HepG2 (cell line): ENCODE measurements at regions not wholly inside any gene's neighbourhood (a gene's known extent, or its start where the extent isn't known, plus 50 kb on each side); places are given as distances from the start of the nearest gene placed in this dataset.

Experiments used
- CTCF ChIP-seq: sonication (generic); formaldehyde crosslinking; IDR thresholded peaks from 2 replicates; pipeline ENCODE4 v1.5.0; 2020; ENCODE audit warnings: mild to moderate bottlenecking, missing genetic modification reagents, moderate library complexity
- GABPA ChIP-seq, 2 experiments: IDR thresholded peaks; 2 replicates each; pipeline ENCODE4 v1.6.1; 2011 to 2016; ENCODE audit warnings: low read depth in 2 of 2, low read length in 1 of 2, missing biosample characterization in 1 of 2, missing genetic modification characterization in 1 of 2
- HCFC1 ChIP-seq: fragments of 150-350 bp; IDR thresholded peaks from 2 replicates; pipeline ENCODE4 v1.6.1; 2014; ENCODE audit warnings: low read depth, low read length
- HMG20B ChIP-seq: conservative IDR thresholded peaks from 2 replicates; pipeline ENCODE4 v1.6.1; 2016; ENCODE audit warnings: missing genetic modification reagents, missing compliant biosample characterization
- HNF4G ChIP-seq, 2 experiments: sonication (generic) in 1 of 2; formaldehyde crosslinking in 1 of 2; IDR thresholded peaks; 2 replicates each; pipeline versions ENCODE4 v1.4.0 to v1.6.1; 2011 to 2020; ENCODE audit warnings: borderline replicate concordance in 2 of 2, low read depth in 2 of 2, mild to moderate bottlenecking in 2 of 2, low read length in 1 of 2, missing genetic modification reagents in 1 of 2, moderate library complexity in 1 of 2
- KAT2B ChIP-seq: fragments of 150-350 bp; IDR thresholded peaks from 2 replicates; pipeline ENCODE4 v1.6.1; 2014; ENCODE audit warnings: low read depth, low read length, borderline replicate concordance
- MED8 ChIP-seq: sonication (generic); formaldehyde crosslinking; IDR thresholded peaks from 2 replicates; pipeline ENCODE4 v1.8.1; 2023; ENCODE audit warnings: mild to moderate bottlenecking, missing genetic modification reagents; ENCODE audit not compliant: insufficient replicate concordance
- MYNN ChIP-seq: sonication (generic); formaldehyde crosslinking; IDR thresholded peaks from 2 replicates; pipeline ENCODE4 v1.4.0; 2020; ENCODE audit warnings: mild to moderate bottlenecking, low read depth, missing genetic modification reagents
- USF2 ChIP-seq, 2 experiments: sonication (generic) in 1 of 2; formaldehyde crosslinking in 1 of 2; IDR thresholded peaks; 2 replicates each; pipeline versions ENCODE4 v1.5.1 to v1.6.1; 2011 to 2020; ENCODE audit warnings: borderline replicate concordance in 1 of 2, low read depth in 1 of 2, low read length in 1 of 2, mild to moderate bottlenecking in 1 of 2, missing genetic modification reagents in 1 of 2, moderate library complexity in 1 of 2
- YY1 ChIP-seq: IDR thresholded peaks from 2 replicates; pipeline ENCODE4 v1.6.1; 2011; ENCODE audit warnings: low read length, low read depth, moderate library complexity, mild to moderate bottlenecking; ENCODE audit not compliant: insufficient read depth, insufficient replicate concordance
- ZNF34 ChIP-seq: sonication (generic); formaldehyde crosslinking; IDR thresholded peaks from 2 replicates; pipeline ENCODE4 v1.4.0; 2020; ENCODE audit warnings: mild to moderate bottlenecking, missing genetic modification reagents, borderline replicate concordance
- ZNF839 ChIP-seq: sonication (generic); formaldehyde crosslinking; IDR thresholded peaks from 2 replicates; pipeline ENCODE4 v1.4.0; 2020; ENCODE audit warnings: missing genetic modification reagents, mild to moderate bottlenecking, borderline replicate concordance

- TF ChIP-seq ZNF34, result no peak
- no peak for TF ChIP-seq CTCF (CRISPR knock-in tag)
- no peak for TF ChIP-seq KAT2B
- TF ChIP-seq USF2 (IDR thresholded peaks at IDR 0.05; ENCODE audit: low read depth, low read length), result no peak
- TF ChIP-seq USF2 (CRISPR knock-in tag; IDR thresholded peaks at IDR 0.05; ENCODE audit: borderline replicate concordance), result no peak
- TF ChIP-seq GABPA (IDR thresholded peaks at IDR 0.05; ENCODE audit: low read depth, low read length), result no peak
- no peak for TF ChIP-seq GABPA (CRISPR knock-in tag; IDR thresholded peaks at IDR 0.05; ENCODE audit: low read depth)
- no peak for TF ChIP-seq HMG20B (CRISPR knock-in tag)
- no peak for TF ChIP-seq MYNN (CRISPR knock-in tag)
- TF ChIP-seq YY1, result no peak
- TF ChIP-seq ZNF839 (CRISPR knock-in tag), result no peak
- TF ChIP-seq MED8, result no peak
- no peak for TF ChIP-seq HNF4G (IDR thresholded peaks at IDR 0.05; ENCODE audit: borderline replicate concordance, low read depth, low read length)
- no peak for TF ChIP-seq HNF4G (CRISPR knock-in tag; IDR thresholded peaks at IDR 0.05; ENCODE audit: borderline replicate concordance, low read depth)
- no peak for TF ChIP-seq HCFC1
Measured at GRCh38 chr2:208726242-208726641, 319.6 kb downstream of the PTH2R start.
